DOHH2 (cell line): ENCODE measurements at regions not wholly inside any gene's neighbourhood (a gene's known extent, or its start where the extent isn't known, plus 50 kb on each side); places are given as distances from the start of the nearest gene placed in this dataset.

Experiments used
- EZH2phosphoT487 ChIP-seq: fragments of 200-600 bp; sonication (generic); IDR thresholded peaks from 2 replicates; pipeline ENCODE4 v1.6.1; 2017; ENCODE audit warnings: borderline replicate concordance, mild to moderate bottlenecking, antibody characterized with exemption, low read length, moderate library complexity, mixed read lengths
- TF ChIP-seq, protein P1 (sequence below): fragments of 200-600 bp; sonication (generic); IDR thresholded peaks from one replicate; pipeline ENCODE4 v1.5.1; 2014; ENCODE audit warnings: antibody characterized with exemption, mild to moderate bottlenecking, low read depth, low read length; ENCODE audit not compliant: poor library complexity, severe bottlenecking

DNA sequence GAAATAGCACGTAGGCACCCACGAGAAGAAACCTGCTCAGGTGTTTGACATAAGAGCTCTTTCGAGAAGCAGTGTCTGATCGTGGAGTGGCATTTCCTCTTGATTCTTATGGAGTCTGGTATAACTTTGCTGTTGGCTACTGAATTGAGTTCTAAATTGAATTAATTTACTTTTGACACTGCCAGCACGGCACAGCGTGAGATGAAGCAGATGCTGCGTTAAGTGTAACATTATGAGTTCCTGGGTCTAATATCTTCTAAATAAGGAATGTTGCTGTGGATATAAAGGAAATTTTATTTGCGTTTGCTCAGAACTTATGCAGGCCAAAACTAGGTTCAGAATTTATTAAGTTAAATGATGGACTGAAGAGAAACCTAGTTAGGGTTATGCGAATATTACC lies 919.9 kb downstream of the TUSC7 start:
- TF ChIP-seq, protein P1, sequence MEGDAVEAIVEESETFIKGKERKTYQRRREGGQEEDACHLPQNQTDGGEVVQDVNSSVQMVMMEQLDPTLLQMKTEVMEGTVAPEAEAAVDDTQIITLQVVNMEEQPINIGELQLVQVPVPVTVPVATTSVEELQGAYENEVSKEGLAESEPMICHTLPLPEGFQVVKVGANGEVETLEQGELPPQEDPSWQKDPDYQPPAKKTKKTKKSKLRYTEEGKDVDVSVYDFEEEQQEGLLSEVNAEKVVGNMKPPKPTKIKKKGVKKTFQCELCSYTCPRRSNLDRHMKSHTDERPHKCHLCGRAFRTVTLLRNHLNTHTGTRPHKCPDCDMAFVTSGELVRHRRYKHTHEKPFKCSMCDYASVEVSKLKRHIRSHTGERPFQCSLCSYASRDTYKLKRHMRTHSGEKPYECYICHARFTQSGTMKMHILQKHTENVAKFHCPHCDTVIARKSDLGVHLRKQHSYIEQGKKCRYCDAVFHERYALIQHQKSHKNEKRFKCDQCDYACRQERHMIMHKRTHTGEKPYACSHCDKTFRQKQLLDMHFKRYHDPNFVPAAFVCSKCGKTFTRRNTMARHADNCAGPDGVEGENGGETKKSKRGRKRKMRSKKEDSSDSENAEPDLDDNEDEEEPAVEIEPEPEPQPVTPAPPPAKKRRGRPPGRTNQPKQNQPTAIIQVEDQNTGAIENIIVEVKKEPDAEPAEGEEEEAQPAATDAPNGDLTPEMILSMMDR, result no peak
- TF ChIP-seq EZH2phosphoT487, result no peak
